Mucosa of rectum (tissue), 2 donors: ENCODE measurements at regions not wholly inside any gene's neighbourhood (a gene's known extent, or its start where the extent isn't known, plus 50 kb on each side); places are given as distances from the start of the nearest gene placed in this dataset.
"Not testable (repeated sequence)": the region's sequence is repeated elsewhere in the genome, so short reads cannot be mapped to it uniquely, and the experiment has no call there.

ENCODE experiments used
- H3K27ac ChIP-seq, 2 donors: one replicate each; pipeline ENCODE4 v1.7.0; 2013; ENCODE audit warnings: inconsistent platforms in 2 of 2, low read depth in 2 of 2, low read length in 2 of 2
- H3K27me3 ChIP-seq, 2 donors: one replicate each; pipeline ENCODE4 v1.7.0; 2013; ENCODE audit warnings: low read length in 2 of 2; ENCODE audit not compliant: control insufficient read depth in 2 of 2, insufficient read depth in 2 of 2
- H3K36me3 ChIP-seq, 2 donors: one replicate each; pipeline ENCODE4 v1.7.0; 2013; ENCODE audit warnings: low read length in 2 of 2; ENCODE audit not compliant: control insufficient read depth in 2 of 2, insufficient read depth in 2 of 2
- H3K4me1 ChIP-seq, 2 donors: one replicate each; pipeline ENCODE4 v1.7.0; 2013; ENCODE audit warnings: low read length in 2 of 2, mild to moderate bottlenecking in 1 of 2; ENCODE audit not compliant: control insufficient read depth in 2 of 2, insufficient read depth in 2 of 2
- H3K4me3 ChIP-seq, 2 donors: one replicate each; pipeline ENCODE4 v1.7.0; 2013; ENCODE audit warnings: low read length in 2 of 2
- H3K9ac ChIP-seq, 2 donors: one replicate each; pipeline ENCODE4 v1.7.0; 2013; ENCODE audit warnings: low read length in 2 of 2, low read depth in 1 of 2, mild to moderate bottlenecking in 1 of 2
- H3K9me3 ChIP-seq, 2 donors: one replicate each; pipeline ENCODE4 v1.7.0; 2013; ENCODE audit warnings: low read length in 2 of 2; ENCODE audit not compliant: control insufficient read depth in 2 of 2
- donor health status: healthy.
- donor health status: Normal muscosa, but diverticular disease.

- H3K27ac ChIP-seq: no peak overlapping the region
- no peaks in the 10 kb centered on the region for H3K4me1 ChIP-seq
- H3K9ac ChIP-seq: no peak overlapping the region
- no peaks in the 10 kb centered on the region for H3K9me3 ChIP-seq
- H3K27me3 ChIP-seq: no peaks in the 10 kb centered on the region
- H3K4me3 ChIP-seq: no peak overlapping the region
- no peaks in the 10 kb centered on the region for H3K36me3 ChIP-seq
Measured at GRCh38 chr12:131408036-131408365, 302.9 kb upstream of the SFSWAP start.

GRCh38 chr12:131408484-131408883 lies 302.4 kb upstream of the SFSWAP start:
- Histone ChIP-seq H3K27ac (no peak overlapping the region), H3K27me3 (no peaks in the 10 kb centered on the region), H3K36me3 (no peaks in the 10 kb centered on the region), H3K9me3 (no peaks in the 10 kb centered on the region), H3K4me1 (no peaks in the 10 kb centered on the region), H3K4me3 (no peak overlapping the region), H3K9ac (no peak overlapping the region)

GRCh38 chr12:131409211-131409610 lies 301.7 kb upstream of the SFSWAP start:
- Histone ChIP-seq H3K4me1 (no peaks in the 10 kb centered on the region), H3K27ac (no peak overlapping the region), H3K36me3 (no peaks in the 10 kb centered on the region), H3K27me3 (no peaks in the 10 kb centered on the region), H3K9me3 (no peaks in the 10 kb centered on the region), H3K9ac (no peak overlapping the region), H3K4me3 (no peak overlapping the region)

DNA sequence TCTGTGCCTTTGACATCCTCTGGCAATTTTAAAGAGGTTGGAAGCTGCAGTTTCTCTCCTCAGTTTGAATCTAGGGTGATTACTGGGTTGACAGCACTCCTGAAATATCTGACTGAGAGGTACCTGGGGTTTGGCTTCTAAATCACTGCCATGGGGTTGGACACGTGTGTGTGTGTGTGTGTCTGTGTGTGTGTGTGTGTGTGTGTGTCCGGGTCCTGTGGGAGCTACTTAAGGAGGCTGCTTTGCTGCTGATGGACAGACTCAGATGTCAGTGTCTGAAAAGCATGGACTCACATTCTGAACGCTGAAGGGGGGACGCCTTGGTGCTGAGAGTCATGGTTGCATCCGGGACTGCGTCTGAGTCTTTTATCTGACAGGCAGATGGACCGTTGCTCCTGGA lies 299.1 kb upstream of the SFSWAP start:
- not testable (repeated sequence) for H3K27ac ChIP-seq, H3K9ac ChIP-seq, H3K4me1 ChIP-seq, H3K9me3 ChIP-seq, H3K4me3 ChIP-seq, H3K27me3 ChIP-seq, H3K36me3 ChIP-seq

DNA sequence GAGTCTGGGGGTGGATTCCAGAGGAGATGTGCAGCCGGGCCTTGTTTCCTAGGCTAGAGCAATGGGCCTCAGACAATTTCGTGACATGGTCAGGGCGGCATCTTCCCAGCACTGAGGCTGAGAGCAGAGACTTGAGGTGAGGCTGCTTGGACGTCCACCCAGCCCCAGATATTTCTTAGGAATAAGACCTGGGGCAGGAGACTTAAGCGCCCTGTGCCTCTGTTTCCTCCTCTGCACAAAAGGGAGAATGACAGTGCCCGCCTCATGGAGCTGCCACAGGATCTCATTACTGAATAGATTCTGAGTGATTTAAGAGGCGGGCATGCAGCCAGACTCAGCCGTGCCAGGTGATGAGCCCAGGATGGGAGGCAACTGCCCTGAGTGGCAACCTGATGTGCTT lies 297.9 kb upstream of the SFSWAP start:
- Histone ChIP-seq H3K4me3 (no peak overlapping the region), H3K9me3 (no peaks in the 10 kb centered on the region), H3K9ac (no peak overlapping the region), H3K36me3 (no peaks in the 10 kb centered on the region), H3K27ac (no peak overlapping the region), H3K27me3 (no peaks in the 10 kb centered on the region), H3K4me1 (no peaks in the 10 kb centered on the region)

- H3K36me3 ChIP-seq: no peaks in the 10 kb centered on the region
- no peak overlapping the region for H3K4me3 ChIP-seq
- H3K4me1 ChIP-seq: no peaks in the 10 kb centered on the region
- H3K9ac ChIP-seq: no peak overlapping the region
- H3K27ac ChIP-seq: no peak overlapping the region
- H3K9me3 ChIP-seq: no peaks in the 10 kb centered on the region
- H3K27me3 ChIP-seq: no peaks in the 10 kb centered on the region
Measured at GRCh38 chr12:131413471-131413870, 297.4 kb upstream of the SFSWAP start.

DNA sequence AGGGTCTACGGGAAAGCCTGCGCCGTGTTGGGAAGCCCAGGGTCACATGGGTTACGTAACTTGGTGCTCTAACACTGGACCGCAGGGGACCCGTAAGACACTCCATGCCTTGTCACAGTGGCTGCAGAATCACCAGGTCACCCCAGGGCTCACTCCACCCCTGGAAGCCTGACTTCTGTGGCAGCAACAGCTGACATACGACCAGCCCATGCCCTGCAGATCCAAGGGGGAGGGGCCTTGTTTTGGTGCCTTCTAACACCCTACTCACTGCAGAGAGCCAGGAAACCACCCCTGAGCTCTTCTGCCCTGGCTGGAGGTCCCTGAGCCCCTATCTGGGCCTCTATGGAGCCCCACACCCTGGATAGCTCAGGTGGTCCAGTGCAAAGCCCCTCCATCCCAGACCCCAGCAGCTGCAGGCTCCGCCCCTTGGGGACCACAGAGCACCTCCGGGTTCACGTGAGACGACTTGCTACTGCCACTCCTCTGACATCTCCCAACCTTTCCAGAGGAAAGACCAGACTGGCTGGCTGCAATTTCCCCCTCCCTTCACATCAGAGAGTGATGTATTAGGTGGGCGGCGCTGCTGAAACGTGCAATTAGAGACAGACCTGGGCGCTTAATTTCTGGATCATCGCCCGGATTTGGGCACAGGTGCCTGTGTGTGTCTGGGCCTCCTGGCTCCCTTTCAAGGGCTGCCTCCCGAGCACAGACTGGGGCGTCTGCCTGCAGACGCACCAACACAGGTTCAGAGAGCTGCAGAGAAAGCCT lies 296.6 kb upstream of the SFSWAP start:
- not testable (repeated sequence) for H3K4me1 ChIP-seq, H3K27me3 ChIP-seq, H3K27ac ChIP-seq, H3K9ac ChIP-seq, H3K9me3 ChIP-seq, H3K4me3 ChIP-seq, H3K36me3 ChIP-seq

- H3K9ac ChIP-seq: no peak overlapping the region
- no peaks in the 10 kb centered on the region for H3K27me3 ChIP-seq
- H3K9me3 ChIP-seq: no peaks in the 10 kb centered on the region
- no peak overlapping the region for H3K27ac ChIP-seq
- no peaks in the 10 kb centered on the region for H3K36me3 ChIP-seq
- H3K4me1 ChIP-seq: no peaks in the 10 kb centered on the region
- no peak overlapping the region for H3K4me3 ChIP-seq
Measured at GRCh38 chr12:131415781-131416180, 295.1 kb upstream of the SFSWAP start.

DNA sequence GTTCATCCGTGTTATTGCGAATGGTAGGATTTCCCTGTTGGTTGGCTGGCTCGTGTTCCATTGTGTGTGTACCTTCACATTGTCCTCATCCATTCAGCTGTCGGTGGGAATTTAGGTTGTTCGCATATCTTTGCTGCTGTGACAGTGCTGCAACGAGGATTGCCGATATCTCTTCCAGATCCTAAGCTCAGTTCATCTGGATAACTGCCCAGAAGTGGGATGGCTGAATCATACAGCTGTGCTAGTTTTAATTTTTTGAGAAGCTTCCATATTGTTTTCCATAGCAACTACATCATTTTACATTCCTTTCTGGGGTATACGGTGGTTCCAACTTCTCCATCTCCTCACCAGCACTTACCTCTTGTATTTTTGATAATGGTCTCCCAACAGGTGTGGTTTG lies 292.8 kb upstream of the SFSWAP start:
- Histone ChIP-seq H3K27me3 (no peaks in the 10 kb centered on the region), H3K9ac (no peak overlapping the region), H3K27ac (no peak overlapping the region), H3K4me3 (no peak overlapping the region), H3K4me1 (no peaks in the 10 kb centered on the region), H3K36me3 (no peaks in the 10 kb centered on the region), H3K9me3 (no peaks in the 10 kb centered on the region)

DNA sequence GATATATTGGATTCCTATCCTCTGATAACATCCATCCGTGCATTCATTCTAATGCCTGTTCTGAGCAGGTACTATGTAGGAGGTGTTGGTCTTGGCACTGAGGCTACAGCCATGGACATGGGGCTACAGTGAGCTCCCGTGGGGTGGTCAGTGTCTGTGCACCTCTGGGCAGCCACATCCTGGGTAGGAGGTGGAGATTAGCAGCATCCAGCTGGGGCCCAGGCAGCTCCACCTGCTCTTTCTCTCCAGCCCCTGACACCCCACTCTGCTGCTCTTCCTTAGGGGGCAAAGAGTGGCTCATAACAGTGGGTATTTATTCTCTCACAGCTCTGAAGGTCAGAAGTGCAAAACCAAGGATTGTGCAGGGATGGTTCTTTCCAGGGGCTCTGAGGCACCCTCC lies 292.0 kb upstream of the SFSWAP start:
- H3K9me3 ChIP-seq: peaks cover 0 to 1% of the 10 kb centered on the region in 2 donors
- no peak overlapping the region for H3K9ac ChIP-seq
- no peaks in the 10 kb centered on the region for H3K36me3 ChIP-seq
- H3K27ac ChIP-seq: no peak overlapping the region
- H3K4me3 ChIP-seq: no peak overlapping the region
- H3K27me3 ChIP-seq: no peaks in the 10 kb centered on the region
- H3K4me1 ChIP-seq: no peaks in the 10 kb centered on the region
